Stomach (tissue), 8 donors: ENCODE measurements at regions not wholly inside any gene's neighbourhood (a gene's known extent, or its start where the extent isn't known, plus 50 kb on each side); places are given as distances from the start of the nearest gene placed in this dataset.
"Not testable (repeated sequence)": the region's sequence is repeated elsewhere in the genome, so short reads cannot be mapped to it uniquely, and the experiment has no call there.

Experiments used
- DNase-seq, 2 donors: peaks; one replicate each; pipeline versions ENCODE4 v3.0.0 to v3.0.0-alpha.2; 2013 to 2019
- H3K27ac ChIP-seq, 5 donors: fragments of 200-600 bp in 4 of 5; sonication (generic) in 4 of 5; one replicate each; pipeline ENCODE4 v1.5.1; 2013 to 2019; ENCODE audit warnings: mild to moderate bottlenecking in 1 of 5, moderate library complexity in 1 of 5
- H3K27me3 ChIP-seq, 3 donors: fragments of 200-600 bp; sonication (generic); one replicate each; pipeline ENCODE4 v1.5.1; 2017 to 2019; ENCODE audit warnings: mixed run types in 1 of 3
- H3K36me3 ChIP-seq, 4 donors: fragments of 200-600 bp; sonication (generic); 1 replicate in 3 of 4; 2 replicates in 1 of 4; pipeline ENCODE4 v1.5.1; 2016 to 2019
- H3K4me1 ChIP-seq, 4 donors: fragments of 200-600 bp; sonication (generic); one replicate each; pipeline ENCODE4 v1.5.1; 2016 to 2019
- H3K4me3 ChIP-seq, 4 donors: fragments of 200-600 bp; sonication (generic) in 3 of 4; one replicate each; pipeline ENCODE4 v1.5.1; 2016 to 2019; ENCODE audit warnings: mild to moderate bottlenecking in 1 of 4
- H3K9me3 ChIP-seq, 4 donors: fragments of 200-600 bp; sonication (generic); one replicate each; pipeline ENCODE4 v1.5.1; 2016 to 2019
- EP300 ChIP-seq: sonication (generic); formaldehyde crosslinking; IDR thresholded peaks from one replicate; pipeline ENCODE4 v1.6.1; 2017; ENCODE audit warnings: antibody characterized with exemption
- POLR2A ChIP-seq, 4 donors: fragments of 450-650 bp; IDR thresholded peaks; one replicate each; pipeline ENCODE4 v1.6.1; 2016; ENCODE audit warnings: antibody characterized with exemption in 4 of 4, control low read depth in 2 of 4, mild to moderate bottlenecking in 1 of 4, moderate library complexity in 1 of 4
- POLR2AphosphoS5 ChIP-seq, 3 donors: sonication (generic); formaldehyde crosslinking; IDR thresholded peaks; one replicate each; pipeline ENCODE4 v1.6.1; 2016; ENCODE audit warnings: antibody characterized with exemption in 3 of 3
- WGBS, 5 donors: extraction: QIAGEN DNeasy Blood & Tissue Kit in 3 of 5; methylation state at CpG; one replicate each; pipeline versions ENCODE4 v1.1.5 to v1.1.7; 2013 to 2018; 5-methylcytosine and 5-hydroxymethylcytosine counted together
- intact Hi-C: fragments of 100-400 bp; cut with DNase I; formaldehyde crosslinking; loops from one replicate; pipeline ENCODE4 v1.15.1; 2023; ENCODE audit warnings: low total_unique reads
- TF ChIP-seq, protein P1 (sequence below), 7 experiments: fragments of 450-650 bp in 4 of 7; fragments of 200-600 bp in 3 of 7; sonication (generic) in 3 of 7; IDR thresholded peaks; one replicate each; pipeline ENCODE4 v1.5.1; 2016 to 2019; ENCODE audit warnings: antibody characterized with exemption in 7 of 7, control low read depth in 2 of 7, mild to moderate bottlenecking in 1 of 7
- donor health status: healthy with polysubstance abuse.
- donor health status: Bipolar disorder and iron deficiency.
- donor health status: healthy.

DNA sequence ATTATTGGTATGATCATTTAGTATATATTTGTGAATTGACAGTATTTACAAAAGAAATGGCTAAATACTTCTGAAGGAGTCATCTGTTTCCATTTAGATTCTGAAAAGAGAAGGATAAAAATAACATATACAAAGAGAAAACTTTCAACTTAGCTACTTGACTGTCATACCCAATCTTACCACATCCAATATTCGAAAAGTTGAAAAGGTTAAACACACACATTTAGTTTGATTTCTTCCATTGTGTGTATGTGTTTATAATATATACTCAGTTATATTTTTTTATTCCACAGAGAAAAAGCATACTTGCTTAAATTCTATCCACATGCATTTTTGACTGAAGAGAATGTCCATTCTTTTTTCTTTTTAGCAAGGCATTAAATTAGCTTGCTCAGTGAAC lies 470.7 kb downstream of the TFEC start:
- no peak for DNase-seq
- no peaks in the 10 kb centered on the region for H3K27me3 ChIP-seq
- intact Hi-C loops = no loop called here
- H3K9me3 ChIP-seq = no peaks in the 10 kb centered on the region
- no peak overlapping the region for H3K4me3 ChIP-seq
- no peak for TF ChIP-seq POLR2AphosphoS5 (IDR thresholded peaks at IDR 0.05)
- no peak for TF ChIP-seq EP300
- TF ChIP-seq, protein P1, sequence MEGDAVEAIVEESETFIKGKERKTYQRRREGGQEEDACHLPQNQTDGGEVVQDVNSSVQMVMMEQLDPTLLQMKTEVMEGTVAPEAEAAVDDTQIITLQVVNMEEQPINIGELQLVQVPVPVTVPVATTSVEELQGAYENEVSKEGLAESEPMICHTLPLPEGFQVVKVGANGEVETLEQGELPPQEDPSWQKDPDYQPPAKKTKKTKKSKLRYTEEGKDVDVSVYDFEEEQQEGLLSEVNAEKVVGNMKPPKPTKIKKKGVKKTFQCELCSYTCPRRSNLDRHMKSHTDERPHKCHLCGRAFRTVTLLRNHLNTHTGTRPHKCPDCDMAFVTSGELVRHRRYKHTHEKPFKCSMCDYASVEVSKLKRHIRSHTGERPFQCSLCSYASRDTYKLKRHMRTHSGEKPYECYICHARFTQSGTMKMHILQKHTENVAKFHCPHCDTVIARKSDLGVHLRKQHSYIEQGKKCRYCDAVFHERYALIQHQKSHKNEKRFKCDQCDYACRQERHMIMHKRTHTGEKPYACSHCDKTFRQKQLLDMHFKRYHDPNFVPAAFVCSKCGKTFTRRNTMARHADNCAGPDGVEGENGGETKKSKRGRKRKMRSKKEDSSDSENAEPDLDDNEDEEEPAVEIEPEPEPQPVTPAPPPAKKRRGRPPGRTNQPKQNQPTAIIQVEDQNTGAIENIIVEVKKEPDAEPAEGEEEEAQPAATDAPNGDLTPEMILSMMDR (IDR thresholded peaks at IDR 0.05) = no peak
- no peak for TF ChIP-seq POLR2A (IDR thresholded peaks at IDR 0.05)
- no peaks in the 10 kb centered on the region for H3K4me1 ChIP-seq
- H3K36me3 ChIP-seq = no peaks in the 10 kb centered on the region
- 73 to 84% (median 82%) methylated on average over 1 of the region's 1 CpG for WGBS, 5 donors
- H3K27ac ChIP-seq = no peak overlapping the region

DNA sequence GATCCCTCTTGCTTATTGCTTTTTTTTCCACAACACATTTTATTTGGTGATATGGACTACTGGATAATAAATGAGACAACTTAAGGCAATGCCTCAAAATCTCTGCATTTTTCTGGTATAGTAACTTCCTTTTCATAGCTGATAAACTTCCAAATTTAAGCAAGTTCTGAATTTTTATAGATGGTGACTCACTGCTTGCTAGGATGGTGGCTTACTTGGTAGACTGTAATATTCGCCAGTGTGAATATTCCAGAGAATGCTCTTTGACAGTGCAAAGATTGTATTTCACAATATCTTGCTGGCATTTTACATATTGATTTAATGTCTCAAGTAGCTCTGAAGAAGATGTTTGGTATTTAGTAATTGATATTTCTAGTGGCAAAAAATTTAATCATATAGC lies 472.4 kb downstream of the TFEC start:
- Histone ChIP-seq H3K4me3 (no peak overlapping the region), H3K36me3 (no peaks in the 10 kb centered on the region), H3K27me3 (no peaks in the 10 kb centered on the region), H3K9me3 (no peaks in the 10 kb centered on the region), H3K27ac (no peak overlapping the region), H3K4me1 (no peaks in the 10 kb centered on the region)
- 89 to 100% (median 94%) methylated on average over 1 of the region's 1 CpG for WGBS, 5 donors
- intact Hi-C loops = no loop called here
- TF ChIP-seq POLR2AphosphoS5 (IDR thresholded peaks at IDR 0.05) = no peak
- TF ChIP-seq, protein P1 (IDR thresholded peaks at IDR 0.05) = no peak
- TF ChIP-seq POLR2A (IDR thresholded peaks at IDR 0.05) = no peak
- no peak for TF ChIP-seq EP300
- DNase-seq = no peak

DNA sequence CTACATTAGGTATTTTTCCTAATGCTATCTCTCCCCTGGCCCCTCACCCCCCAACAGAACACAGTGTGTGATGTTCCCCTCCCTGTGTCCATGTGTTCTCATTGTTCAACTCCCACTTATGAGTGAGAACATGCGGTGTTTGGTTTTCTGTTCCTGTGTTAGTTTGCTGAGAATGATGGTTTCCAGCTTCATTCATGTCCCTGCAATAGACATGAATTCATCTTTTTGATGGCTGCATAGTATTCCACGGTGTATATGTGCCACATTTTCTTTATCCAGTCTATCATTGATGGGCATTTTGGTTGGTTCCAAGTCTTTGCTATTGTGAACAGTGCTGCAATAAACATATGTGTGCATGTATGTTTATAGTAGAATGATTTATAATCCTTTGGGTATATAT lies 473.3 kb downstream of the TFEC start:
- H3K27me3 ChIP-seq, DNase-seq, H3K4me3 ChIP-seq, H3K4me1 ChIP-seq, intact Hi-C loops, H3K36me3 ChIP-seq, H3K27ac ChIP-seq, H3K9me3 ChIP-seq: not testable (repeated sequence)
- WGBS, 5 donors = 84 to 93% (median 90%) methylated on average over 2 of the region's 2 CpGs

DNA sequence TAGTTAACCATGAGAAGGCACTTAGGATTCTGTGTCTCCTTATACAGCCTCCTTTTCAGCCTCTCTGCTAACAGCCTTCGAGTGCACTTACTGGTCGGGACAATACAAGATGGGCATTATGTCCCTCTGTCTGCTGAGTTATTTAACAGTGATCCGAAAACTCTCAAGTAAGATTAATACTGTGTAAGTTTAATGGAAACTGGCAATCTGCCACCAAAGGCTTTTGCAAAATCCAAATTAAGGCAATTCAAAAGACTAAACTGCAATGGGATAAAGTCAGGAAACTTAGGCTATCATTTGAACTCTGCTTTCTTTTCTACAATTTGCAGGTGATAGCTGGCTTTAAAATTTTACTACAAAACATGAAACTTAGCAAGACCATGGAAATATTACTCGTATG lies 477.8 kb downstream of the TFEC start:
- peak in 1 of 2 donors; percentile 6 for DNase-seq
- 69 to 82% (median 80%) methylated on average over 4 of the region's 4 CpGs for WGBS, 5 donors
- Histone ChIP-seq H3K4me3 (no peak overlapping the region), H3K27me3 (no peaks in the 10 kb centered on the region), H3K9me3 (no peaks in the 10 kb centered on the region), H3K4me1 (no peaks in the 10 kb centered on the region), H3K27ac (no peak overlapping the region), H3K36me3 (no peaks in the 10 kb centered on the region)
- intact Hi-C loops = no loop called here
- no peak for TF ChIP-seq POLR2A (IDR thresholded peaks at IDR 0.05)
- no peak for TF ChIP-seq POLR2AphosphoS5 (IDR thresholded peaks at IDR 0.05)

DNA sequence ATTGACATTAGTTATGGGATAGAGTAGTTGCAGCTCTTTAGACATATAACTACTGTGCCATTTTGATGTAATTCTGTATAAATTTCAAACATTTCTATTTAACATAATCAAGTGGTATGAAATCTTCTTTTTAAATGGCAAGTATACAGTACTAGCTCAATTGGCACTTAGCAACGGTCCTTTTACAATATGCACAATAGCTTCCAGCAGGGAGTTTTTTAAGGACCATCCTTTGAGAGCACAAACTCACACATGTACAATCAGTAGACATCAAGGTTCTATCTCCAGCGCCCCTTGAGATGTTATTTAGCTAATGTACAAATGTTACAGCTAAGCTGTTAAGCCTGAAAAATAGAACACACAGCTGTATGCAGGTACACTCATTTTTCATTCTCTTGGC lies 480.7 kb downstream of the TFEC start:
- WGBS, 5 donors = 83 to 89% (median 85%) methylated on average over 2 of the region's 2 CpGs
- intact Hi-C loops = no loop called here
- no peaks in the 10 kb centered on the region for H3K4me1 ChIP-seq
- H3K27ac ChIP-seq = no peak overlapping the region
- H3K4me3 ChIP-seq = no peak overlapping the region
- H3K36me3 ChIP-seq = no peaks in the 10 kb centered on the region
- DNase-seq = no peak
- H3K27me3 ChIP-seq = no peaks in the 10 kb centered on the region
- no peaks in the 10 kb centered on the region for H3K9me3 ChIP-seq
- TF ChIP-seq, protein P1 (IDR thresholded peaks at IDR 0.05) = no peak
- TF ChIP-seq POLR2AphosphoS5 (IDR thresholded peaks at IDR 0.05) (no peak), EP300 (no peak), POLR2A (IDR thresholded peaks at IDR 0.05) (no peak)
